A549 (cell line): ENCODE measurements at regions not wholly inside any gene's neighbourhood (a gene's known extent, or its start where the extent isn't known, plus 50 kb on each side); places are given as distances from the start of the nearest gene placed in this dataset.

Experiments
- CEBPB ChIP-seq, 2 experiments: fragments of >200 bp in 1 of 2; sonication (Bioruptor Twin) in 1 of 2; formaldehyde crosslinking in 1 of 2; IDR thresholded peaks; 2 replicates each; pipeline ENCODE4 v1.6.1; 2012 to 2016
- EP300 ChIP-seq, 2 experiments: fragments of >200 bp; sonication (Bioruptor Twin); formaldehyde crosslinking; IDR thresholded peaks; 2 replicates in 1 of 2; 3 replicates in 1 of 2; pipeline ENCODE4 v1.6.1; 2016 to 2017
- MAX ChIP-seq: IDR thresholded peaks from 2 replicates; pipeline ENCODE4 v1.6.1; 2012
- NR3C1 ChIP-seq: fragments of >200 bp; sonication (Bioruptor Twin); formaldehyde crosslinking; IDR thresholded peaks from 3 replicates; pipeline ENCODE4 v1.6.1; 2017
- POLR2A ChIP-seq: IDR thresholded peaks from 2 replicates; pipeline ENCODE4 v1.6.1; 2012; ENCODE audit warnings: mild to moderate bottlenecking, low read length
- POLR2AphosphoS2 ChIP-seq: conservative IDR thresholded peaks from 2 replicates; pipeline ENCODE4 v1.6.1; 2012; ENCODE audit warnings: low read length, improper control_type of control experiment, inconsistent platforms
- USF2 ChIP-seq: fragments of 450-650 bp; IDR thresholded peaks from 2 replicates; pipeline ENCODE4 v1.6.1; 2014; ENCODE audit warnings: antibody characterized with exemption
- TF ChIP-seq, protein P1 (sequence below): fragments of >200 bp; sonication (Bioruptor Twin); formaldehyde crosslinking; IDR thresholded peaks from 3 replicates; pipeline ENCODE4 v1.5.1; 2016
- TF ChIP-seq, protein P2 (sequence below): fragments of >200 bp; sonication (Bioruptor Twin); formaldehyde crosslinking; IDR thresholded peaks from 3 replicates; pipeline ENCODE4 v1.6.1; 2016
- TF ChIP-seq, protein P3 (sequence below): fragments of 250-450 bp; sonication (Bioruptor Pico); IDR thresholded peaks from 2 replicates; pipeline ENCODE4 v1.5.0; 2021; ENCODE audit warnings: mild to moderate bottlenecking, moderate library complexity, borderline replicate concordance

DNA sequence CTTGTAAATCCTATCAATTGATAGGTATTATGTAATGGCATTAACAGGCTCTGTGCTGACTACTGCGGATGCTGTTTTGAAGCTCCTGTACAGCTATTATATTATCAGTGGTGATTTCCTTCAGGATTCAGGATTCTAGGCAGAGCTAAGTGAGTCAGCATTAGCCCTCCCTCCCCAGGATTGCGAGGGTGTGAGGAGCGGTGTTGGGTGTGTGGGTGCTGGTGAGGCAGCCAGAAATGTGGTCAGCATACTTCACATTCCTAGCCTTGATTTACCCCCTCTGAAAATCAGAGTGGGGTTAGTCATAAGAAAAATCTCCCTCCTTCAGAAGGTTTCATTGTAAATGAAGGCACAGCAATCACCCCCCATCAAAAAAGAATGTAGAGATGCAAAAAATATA is 72.5 kb downstream of the SNTN start:
- TF ChIP-seq, protein P1, sequence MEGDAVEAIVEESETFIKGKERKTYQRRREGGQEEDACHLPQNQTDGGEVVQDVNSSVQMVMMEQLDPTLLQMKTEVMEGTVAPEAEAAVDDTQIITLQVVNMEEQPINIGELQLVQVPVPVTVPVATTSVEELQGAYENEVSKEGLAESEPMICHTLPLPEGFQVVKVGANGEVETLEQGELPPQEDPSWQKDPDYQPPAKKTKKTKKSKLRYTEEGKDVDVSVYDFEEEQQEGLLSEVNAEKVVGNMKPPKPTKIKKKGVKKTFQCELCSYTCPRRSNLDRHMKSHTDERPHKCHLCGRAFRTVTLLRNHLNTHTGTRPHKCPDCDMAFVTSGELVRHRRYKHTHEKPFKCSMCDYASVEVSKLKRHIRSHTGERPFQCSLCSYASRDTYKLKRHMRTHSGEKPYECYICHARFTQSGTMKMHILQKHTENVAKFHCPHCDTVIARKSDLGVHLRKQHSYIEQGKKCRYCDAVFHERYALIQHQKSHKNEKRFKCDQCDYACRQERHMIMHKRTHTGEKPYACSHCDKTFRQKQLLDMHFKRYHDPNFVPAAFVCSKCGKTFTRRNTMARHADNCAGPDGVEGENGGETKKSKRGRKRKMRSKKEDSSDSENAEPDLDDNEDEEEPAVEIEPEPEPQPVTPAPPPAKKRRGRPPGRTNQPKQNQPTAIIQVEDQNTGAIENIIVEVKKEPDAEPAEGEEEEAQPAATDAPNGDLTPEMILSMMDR = no peak
- TF ChIP-seq USF2 (no peak), POLR2A (no peak), NR3C1 (no peak), EP300 (IDR thresholded peaks at IDR 0.05) (no peak), CEBPB (IDR thresholded peaks at IDR 0.05) (no peak), POLR2AphosphoS2 (no peak), MAX (no peak)
- TF ChIP-seq, protein P2, sequence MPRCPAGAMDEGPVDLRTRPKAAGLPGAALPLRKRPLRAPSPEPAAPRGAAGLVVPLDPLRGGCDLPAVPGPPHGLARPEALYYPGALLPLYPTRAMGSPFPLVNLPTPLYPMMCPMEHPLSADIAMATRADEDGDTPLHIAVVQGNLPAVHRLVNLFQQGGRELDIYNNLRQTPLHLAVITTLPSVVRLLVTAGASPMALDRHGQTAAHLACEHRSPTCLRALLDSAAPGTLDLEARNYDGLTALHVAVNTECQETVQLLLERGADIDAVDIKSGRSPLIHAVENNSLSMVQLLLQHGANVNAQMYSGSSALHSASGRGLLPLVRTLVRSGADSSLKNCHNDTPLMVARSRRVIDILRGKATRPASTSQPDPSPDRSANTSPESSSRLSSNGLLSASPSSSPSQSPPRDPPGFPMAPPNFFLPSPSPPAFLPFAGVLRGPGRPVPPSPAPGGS = no peak
- TF ChIP-seq, protein P3, sequence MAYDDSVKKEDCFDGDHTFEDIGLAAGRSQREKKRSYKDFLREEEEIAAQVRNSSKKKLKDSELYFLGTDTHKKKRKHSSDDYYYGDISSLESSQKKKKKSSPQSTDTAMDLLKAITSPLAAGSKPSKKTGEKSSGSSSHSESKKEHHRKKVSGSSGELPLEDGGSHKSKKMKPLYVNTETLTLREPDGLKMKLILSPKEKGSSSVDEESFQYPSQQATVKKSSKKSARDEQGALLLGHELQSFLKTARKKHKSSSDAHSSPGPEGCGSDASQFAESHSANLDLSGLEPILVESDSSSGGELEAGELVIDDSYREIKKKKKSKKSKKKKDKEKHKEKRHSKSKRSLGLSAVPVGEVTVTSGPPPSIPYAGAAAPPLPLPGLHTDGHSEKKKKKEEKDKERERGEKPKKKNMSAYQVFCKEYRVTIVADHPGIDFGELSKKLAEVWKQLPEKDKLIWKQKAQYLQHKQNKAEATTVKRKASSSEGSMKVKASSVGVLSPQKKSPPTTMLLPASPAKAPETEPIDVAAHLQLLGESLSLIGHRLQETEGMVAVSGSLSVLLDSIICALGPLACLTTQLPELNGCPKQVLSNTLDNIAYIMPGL = no peak
